ENCODE measurements at regions not wholly inside any gene's neighbourhood (a gene's known extent, or its start where the extent isn't known, plus 50 kb on each side); places are given as distances from the start of the nearest gene placed in this dataset.

DNA sequence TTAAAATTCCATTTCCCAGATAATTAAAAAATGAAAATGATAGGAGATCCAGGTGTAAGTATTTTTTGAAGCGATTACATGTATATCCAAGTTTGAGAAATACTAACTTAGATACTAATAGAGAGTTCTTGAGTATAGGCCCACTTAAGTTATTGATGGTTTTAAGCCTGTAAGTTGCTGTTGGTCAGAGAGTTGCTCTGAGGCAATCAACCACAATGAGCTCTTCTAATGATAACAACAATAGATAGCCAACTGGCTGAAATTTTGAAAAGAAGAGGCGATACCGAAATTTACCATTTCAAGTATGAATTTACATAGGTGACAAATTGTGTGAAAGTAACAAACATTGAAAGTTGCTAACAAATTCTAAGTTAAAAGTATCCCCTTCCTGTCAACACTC is 209.5 kb downstream of the MANEA start:
- TF ChIP-seq, protein P1, sequence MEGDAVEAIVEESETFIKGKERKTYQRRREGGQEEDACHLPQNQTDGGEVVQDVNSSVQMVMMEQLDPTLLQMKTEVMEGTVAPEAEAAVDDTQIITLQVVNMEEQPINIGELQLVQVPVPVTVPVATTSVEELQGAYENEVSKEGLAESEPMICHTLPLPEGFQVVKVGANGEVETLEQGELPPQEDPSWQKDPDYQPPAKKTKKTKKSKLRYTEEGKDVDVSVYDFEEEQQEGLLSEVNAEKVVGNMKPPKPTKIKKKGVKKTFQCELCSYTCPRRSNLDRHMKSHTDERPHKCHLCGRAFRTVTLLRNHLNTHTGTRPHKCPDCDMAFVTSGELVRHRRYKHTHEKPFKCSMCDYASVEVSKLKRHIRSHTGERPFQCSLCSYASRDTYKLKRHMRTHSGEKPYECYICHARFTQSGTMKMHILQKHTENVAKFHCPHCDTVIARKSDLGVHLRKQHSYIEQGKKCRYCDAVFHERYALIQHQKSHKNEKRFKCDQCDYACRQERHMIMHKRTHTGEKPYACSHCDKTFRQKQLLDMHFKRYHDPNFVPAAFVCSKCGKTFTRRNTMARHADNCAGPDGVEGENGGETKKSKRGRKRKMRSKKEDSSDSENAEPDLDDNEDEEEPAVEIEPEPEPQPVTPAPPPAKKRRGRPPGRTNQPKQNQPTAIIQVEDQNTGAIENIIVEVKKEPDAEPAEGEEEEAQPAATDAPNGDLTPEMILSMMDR (IDR thresholded peaks at IDR 0.05) = no peak
- TF ChIP-seq POLR2A (IDR thresholded peaks at IDR 0.05) = no peak

Measured in heart left ventricle (tissue), 13 donors.